Right atrium auricular region (tissue), 2 donors: ENCODE measurements at regions not wholly inside any gene's neighbourhood (a gene's known extent, or its start where the extent isn't known, plus 50 kb on each side); places are given as distances from the start of the nearest gene placed in this dataset.
A peak's percentile ranks its signal among the peaks of the same experiment; 100 is the strongest.
"Not testable (repeated sequence)": the region's sequence is repeated elsewhere in the genome, so short reads cannot be mapped to it uniquely, and the experiment has no call there.

Experiments
- DNase-seq: peaks from one replicate; pipeline ENCODE4 v3.0.0-alpha.2; 2019; ENCODE audit warnings: low spot score
- H3K27ac ChIP-seq, 2 donors: fragments of 200-600 bp; sonication (generic); 1 replicate in 1 of 2; 2 replicates in 1 of 2; pipeline ENCODE4 v1.5.1; 2016 to 2019
- H3K27me3 ChIP-seq, 2 donors: fragments of 200-600 bp; sonication (generic); one replicate each; pipeline versions ENCODE4 v1.5.1 to v1.6.0; 2017 to 2019
- H3K36me3 ChIP-seq: fragments of 200-600 bp; sonication (generic); one replicate; pipeline ENCODE4 v1.5.1; 2016
- H3K4me1 ChIP-seq, 2 donors: fragments of 200-600 bp; sonication (generic); one replicate each; pipeline versions ENCODE4 v1.5.1 to v1.6.0; 2017 to 2019
- H3K4me3 ChIP-seq, 2 donors: fragments of 200-600 bp; sonication (generic); 1 replicate in 1 of 2; 2 replicates in 1 of 2; pipeline ENCODE4 v1.5.1; 2017 to 2019; ENCODE audit warnings: mild to moderate bottlenecking in 1 of 2, moderate library complexity in 1 of 2
- H3K9me3 ChIP-seq, 2 donors: fragments of 200-600 bp; sonication (generic); one replicate each; pipeline ENCODE4 v1.5.1; 2019
- CTCF ChIP-seq, 2 donors: fragments of 200-600 bp; sonication (generic); IDR thresholded peaks; one replicate each; pipeline ENCODE4 v1.5.1; 2019; ENCODE audit warnings: antibody characterized with exemption in 2 of 2

GRCh38 chr2:111258318-111258717 is 137.6 kb downstream of the BCL2L11 start:
- not testable (repeated sequence) for H3K9me3 ChIP-seq, H3K4me1 ChIP-seq, H3K4me3 ChIP-seq, H3K27ac ChIP-seq, H3K36me3 ChIP-seq, H3K27me3 ChIP-seq, DNase-seq

GRCh38 chr2:111262627-111263379 is 142.1 kb downstream of the BCL2L11 start:
- DNase-seq, H3K4me3 ChIP-seq, H3K36me3 ChIP-seq, H3K4me1 ChIP-seq, H3K9me3 ChIP-seq, H3K27me3 ChIP-seq, H3K27ac ChIP-seq: not testable (repeated sequence)

- H3K36me3 ChIP-seq, DNase-seq, H3K27me3 ChIP-seq, H3K4me1 ChIP-seq, H3K27ac ChIP-seq, H3K9me3 ChIP-seq, H3K4me3 ChIP-seq: not testable (repeated sequence)
These were observed 142.8 kb downstream of the BCL2L11 start for GRCh38 chr2:111263380-111264017.

DNA sequence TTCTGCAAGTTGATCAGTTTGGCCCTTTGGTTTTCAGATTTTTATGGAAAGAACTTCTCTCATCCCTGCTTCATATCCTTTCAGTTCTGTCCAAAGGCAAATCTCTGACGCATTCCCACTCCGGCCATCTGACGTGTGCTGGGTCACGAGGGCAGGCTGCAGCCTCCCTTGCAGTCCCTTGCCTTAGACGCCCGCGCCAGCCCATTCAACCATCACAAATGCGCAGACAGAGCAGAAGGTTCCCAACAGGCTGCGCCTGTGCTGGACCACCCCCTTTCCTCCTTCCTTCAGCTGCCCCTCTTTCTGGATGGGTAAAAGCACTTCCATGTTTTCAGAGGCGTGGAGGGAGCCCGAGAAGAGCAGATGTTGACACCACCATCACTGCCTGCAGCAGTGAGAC is 144.2 kb downstream of the BCL2L11 start:
- H3K36me3 ChIP-seq, H3K27me3 ChIP-seq, H3K9me3 ChIP-seq, H3K4me1 ChIP-seq, DNase-seq, H3K4me3 ChIP-seq, H3K27ac ChIP-seq: not testable (repeated sequence)

DNA sequence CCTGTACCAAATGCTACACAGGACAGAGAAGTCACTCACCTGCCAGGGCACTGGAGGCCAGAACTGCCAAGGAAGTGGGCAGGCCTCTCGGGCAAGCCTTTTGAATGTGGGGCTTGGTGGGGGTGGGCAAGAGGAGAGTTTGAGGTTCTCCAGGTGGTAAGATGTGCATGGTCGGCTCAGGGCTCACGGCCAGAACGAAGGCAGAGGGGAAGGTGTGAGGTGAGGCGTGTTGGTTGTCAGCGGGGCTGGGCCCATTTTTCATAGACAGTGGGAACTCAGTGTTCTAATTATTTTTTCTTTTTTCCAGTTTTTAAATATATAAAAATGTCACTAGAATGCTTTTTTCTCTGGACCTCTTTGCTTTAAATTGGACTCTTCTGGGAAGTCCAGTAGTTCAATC is 145.8 kb downstream of the BCL2L11 start:
- H3K27me3 ChIP-seq, H3K4me3 ChIP-seq, DNase-seq, H3K36me3 ChIP-seq, H3K27ac ChIP-seq, H3K4me1 ChIP-seq, H3K9me3 ChIP-seq: not testable (repeated sequence)

DNA sequence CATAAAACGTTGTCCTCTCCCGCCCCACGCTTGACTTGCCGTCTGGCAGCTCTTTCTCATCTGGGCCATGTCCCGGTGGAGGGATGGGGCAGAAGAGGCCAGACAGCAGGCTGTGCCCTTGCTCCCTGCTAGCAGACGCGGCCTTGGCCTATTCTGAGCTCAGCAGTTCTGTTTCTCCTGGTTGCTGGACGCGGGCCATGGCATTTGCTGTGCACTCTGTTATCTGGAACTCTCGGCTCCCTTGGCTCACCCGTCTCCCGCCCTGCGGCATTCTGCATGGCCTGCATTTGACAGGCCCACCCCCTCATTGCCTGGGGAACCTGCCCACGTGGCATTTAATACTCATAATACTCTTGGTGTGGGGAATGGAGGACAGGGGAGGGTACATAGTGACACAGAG is 146.3 kb downstream of the BCL2L11 start:
- H3K4me1 ChIP-seq, H3K27ac ChIP-seq, H3K27me3 ChIP-seq, H3K4me3 ChIP-seq, H3K9me3 ChIP-seq, H3K36me3 ChIP-seq: not testable (repeated sequence)
- peak in 1 of 2 donors; percentile 42 for TF ChIP-seq CTCF (IDR thresholded peaks at IDR 0.05)
- DNase-seq: peak; percentile 81

DNA sequence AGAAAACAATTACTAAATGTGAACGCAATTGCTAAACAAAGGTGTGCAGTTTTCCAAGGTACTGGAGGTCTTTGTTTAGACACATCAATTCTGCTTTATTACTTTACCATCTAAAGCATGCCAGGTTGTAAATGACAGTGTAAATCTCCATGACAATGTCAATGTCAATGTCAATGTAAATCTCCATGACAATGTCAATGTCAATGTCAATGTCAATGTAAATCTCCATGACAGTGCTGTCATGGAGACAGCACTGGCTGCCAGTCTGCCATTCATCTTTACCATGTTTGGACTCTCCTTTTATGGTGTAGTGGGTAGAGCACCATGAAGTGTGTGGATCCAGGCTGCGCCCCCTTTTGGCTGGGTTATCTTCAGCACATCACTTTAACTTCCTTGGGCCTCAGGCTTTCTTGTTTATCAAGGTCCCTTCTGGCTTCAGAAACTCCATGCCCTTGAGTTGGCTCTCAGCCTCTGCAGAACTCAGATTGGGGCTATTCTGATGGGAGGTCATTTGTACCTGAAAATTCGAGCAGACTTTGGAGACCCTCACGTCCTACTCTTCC is 149.1 kb downstream of the BCL2L11 start:
- H3K27me3 ChIP-seq, H3K27ac ChIP-seq, H3K36me3 ChIP-seq, DNase-seq, H3K4me1 ChIP-seq, H3K4me3 ChIP-seq, H3K9me3 ChIP-seq: not testable (repeated sequence)

DNA sequence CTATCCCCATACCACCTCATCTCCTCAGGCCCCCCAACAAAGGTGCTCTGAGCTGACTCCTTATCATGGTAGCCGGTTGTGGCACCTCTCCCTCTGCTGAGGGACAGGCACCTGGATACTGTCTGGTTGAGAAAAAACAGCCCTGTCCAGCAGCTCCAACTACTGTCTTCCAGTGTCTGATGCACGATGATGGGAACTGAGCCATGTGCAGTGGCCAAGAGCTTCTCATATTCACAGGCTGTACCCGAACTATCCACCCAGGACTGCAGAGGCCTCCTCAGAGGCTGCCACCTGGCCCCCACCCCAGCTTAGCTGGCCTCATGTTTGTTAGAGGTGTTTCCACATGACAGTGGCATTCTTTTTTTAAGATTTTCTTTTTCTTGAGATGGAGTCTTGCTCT is 149.9 kb downstream of the BCL2L11 start:
- H3K9me3 ChIP-seq, H3K4me1 ChIP-seq, DNase-seq, H3K27ac ChIP-seq, H3K36me3 ChIP-seq, H3K4me3 ChIP-seq, H3K27me3 ChIP-seq: not testable (repeated sequence)

GRCh38 chr2:111271647-111272304 is 151.1 kb downstream of the BCL2L11 start:
- not testable (repeated sequence) for H3K9me3 ChIP-seq, H3K27me3 ChIP-seq, DNase-seq

DNA sequence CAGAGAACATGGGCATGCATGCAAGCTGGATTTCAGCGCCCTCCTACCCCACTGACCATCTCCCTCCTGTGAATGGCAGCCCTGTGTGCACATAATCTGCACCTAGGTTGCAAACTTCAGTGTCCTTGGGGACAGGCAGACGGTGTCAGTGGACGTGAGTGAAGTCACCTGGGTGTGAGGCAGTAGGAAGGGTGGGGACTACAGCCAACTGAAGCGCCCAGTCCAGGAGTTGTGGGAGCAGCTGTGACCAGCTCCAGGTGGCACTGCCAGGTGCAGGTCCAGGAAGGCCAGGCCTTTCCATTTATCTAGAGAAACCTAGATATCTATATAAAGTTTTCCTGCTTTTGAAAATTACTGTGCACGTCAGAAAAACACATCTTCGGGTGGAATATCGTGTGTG is 152.3 kb downstream of the BCL2L11 start:
- not testable (repeated sequence) for H3K9me3 ChIP-seq, H3K36me3 ChIP-seq, H3K27ac ChIP-seq, DNase-seq, H3K27me3 ChIP-seq, H3K4me1 ChIP-seq, H3K4me3 ChIP-seq

More at GRCh38 chr2:111271647-111272304, 151.1 kb downstream of the BCL2L11 start:
- not testable (repeated sequence) for H3K4me3 ChIP-seq, H3K27ac ChIP-seq, H3K36me3 ChIP-seq, H3K4me1 ChIP-seq

- not testable (repeated sequence) for H3K9me3 ChIP-seq, H3K27me3 ChIP-seq, H3K4me1 ChIP-seq, H3K4me3 ChIP-seq, DNase-seq, H3K27ac ChIP-seq, H3K36me3 ChIP-seq
These were observed 154.5 kb downstream of the BCL2L11 start for GRCh38 chr2:111275047-111275853.

DNA sequence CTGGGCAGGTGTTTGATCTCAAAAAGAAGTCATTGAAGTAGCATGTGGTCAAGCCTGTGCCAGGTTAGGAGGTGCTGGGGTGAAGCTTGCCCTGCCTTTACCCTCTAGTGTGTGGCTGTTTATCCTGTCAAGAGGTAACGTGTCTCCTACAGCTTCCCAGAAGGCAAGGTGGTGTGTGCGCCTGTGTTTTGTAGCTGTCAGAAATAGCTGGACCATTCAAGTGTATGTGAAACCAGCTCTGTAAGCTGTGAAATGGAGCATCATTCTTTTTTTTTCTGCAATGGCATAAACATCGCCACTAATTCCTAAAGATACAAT is 155.1 kb downstream of the BCL2L11 start:
- not testable (repeated sequence) for DNase-seq, H3K4me1 ChIP-seq, H3K27ac ChIP-seq, H3K9me3 ChIP-seq, H3K27me3 ChIP-seq, H3K36me3 ChIP-seq, H3K4me3 ChIP-seq

DNA sequence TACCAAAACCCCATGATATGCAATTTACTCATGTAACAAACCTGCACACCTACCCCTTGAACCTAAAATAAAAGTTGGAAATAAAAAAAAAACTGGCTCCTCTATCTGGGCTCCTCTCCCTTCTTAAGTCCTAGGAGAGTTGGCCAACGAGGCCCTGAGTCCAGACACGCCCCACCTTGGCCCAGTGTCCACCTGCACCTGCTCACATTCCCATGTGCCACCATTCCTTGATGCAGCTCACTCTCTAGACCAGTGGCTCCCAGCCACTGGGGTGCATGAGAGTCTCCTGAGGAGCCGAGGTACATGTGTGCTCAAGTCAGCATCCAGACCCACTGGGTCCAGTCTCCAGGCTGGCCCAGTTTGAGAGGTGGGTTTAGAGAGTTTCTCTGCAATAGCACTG is 157.4 kb downstream of the BCL2L11 start:
- H3K27ac ChIP-seq, H3K4me3 ChIP-seq, H3K27me3 ChIP-seq, DNase-seq, H3K9me3 ChIP-seq, H3K36me3 ChIP-seq, H3K4me1 ChIP-seq: not testable (repeated sequence)
